ENCODE measurements at regions not wholly inside any gene's neighbourhood (a gene's known extent, or its start where the extent isn't known, plus 50 kb on each side); places are given as distances from the start of the nearest gene placed in this dataset.
"Not testable (repeated sequence)": the region's sequence is repeated elsewhere in the genome, so short reads cannot be mapped to it uniquely, and the experiment has no call there.

GRCh38 chr20:29761621-29762385 is 1495.7 kb upstream of the DEFB115 start:
- not testable (repeated sequence) for TF ChIP-seq POLR2A, POLR2AphosphoS5, CTCF (IDR thresholded peaks at IDR 0.05)
